ENCODE measurements at regions not wholly inside any gene's neighbourhood (a gene's known extent, or its start where the extent isn't known, plus 50 kb on each side); places are given as distances from the start of the nearest gene placed in this dataset.

- Histone ChIP-seq H3K4me3 (ENCODE audit: insufficient read depth, low read depth, low read length) (no peak overlapping the region), H3K9ac (ENCODE audit: low read length) (no peak overlapping the region), H3K27me3 (ENCODE audit: insufficient read depth, low read length) (no peaks in the 10 kb centered on the region), H2AFZ (ENCODE audit: low read depth, low read length) (no peak overlapping the region), H3K79me2 (ENCODE audit: insufficient read depth, low read length) (no peaks in the 10 kb centered on the region), H3K36me3 (ENCODE audit: insufficient read depth, low read length) (no peaks in the 10 kb centered on the region), H3K4me2 (ENCODE audit: low read length) (no peak overlapping the region), H4K20me1 (ENCODE audit: insufficient read depth, low read length) (no peaks in the 10 kb centered on the region), H3K4me1 (ENCODE audit: insufficient read depth, low read length) (no peaks in the 10 kb centered on the region), H3K9me3 (ENCODE audit: insufficient read depth, low read depth, low read length) (no peaks in the 10 kb centered on the region), H3K27ac (ENCODE audit: low read depth, low read length) (no peak overlapping the region)
- Mint-ChIP-seq H3K27ac (ENCODE audit: unreplicated experiment) (no peak overlapping the region), H3K36me3 (ENCODE audit: low read depth, unreplicated experiment) (no peaks in the 10 kb centered on the region), H3K4me3 (ENCODE audit: unreplicated experiment) (no peak overlapping the region), H3K9me3 (ENCODE audit: unreplicated experiment) (peaks cover 1% of the 10 kb centered on the region), H3K4me1 (ENCODE audit: low read depth, unreplicated experiment) (peaks cover 1% of the 10 kb centered on the region), H3K27me3 (ENCODE audit: low read depth, unreplicated experiment) (peaks cover 26% of the 10 kb centered on the region)
- DNase-seq (ENCODE audit: low read depth) = no peak
- no peak for FAIRE-seq
- TF ChIP-seq EZH2 (IDR thresholded peaks at IDR 0.05; ENCODE audit: insufficient read depth, low read length) (no peak), CTCF (IDR thresholded peaks at IDR 0.05; ENCODE audit: insufficient read depth, low read depth, low read length) (no peak)
These were observed 209.2 kb upstream of the APCDD1 start for GRCh38 chr18:10245031-10245845.

GRCh38 chr18:10245846-10246175, 208.6 kb upstream of the APCDD1 start:
- Histone ChIP-seq H3K4me2 (ENCODE audit: low read length) (no peak overlapping the region), H4K20me1 (ENCODE audit: insufficient read depth, low read length) (no peaks in the 10 kb centered on the region), H3K27me3 (ENCODE audit: insufficient read depth, low read length) (no peaks in the 10 kb centered on the region), H3K9ac (ENCODE audit: low read length) (no peak overlapping the region), H3K4me3 (ENCODE audit: insufficient read depth, low read depth, low read length) (no peak overlapping the region), H3K27ac (ENCODE audit: low read depth, low read length) (no peak overlapping the region), H3K4me1 (ENCODE audit: insufficient read depth, low read length) (no peaks in the 10 kb centered on the region), H3K9me3 (ENCODE audit: insufficient read depth, low read depth, low read length) (no peaks in the 10 kb centered on the region), H3K36me3 (ENCODE audit: insufficient read depth, low read length) (no peaks in the 10 kb centered on the region), H3K79me2 (ENCODE audit: insufficient read depth, low read length) (no peaks in the 10 kb centered on the region), H2AFZ (ENCODE audit: low read depth, low read length) (no peak overlapping the region)
- FAIRE-seq = no peak
- H3K27me3 Mint-ChIP-seq (ENCODE audit: low read depth, unreplicated experiment) = peaks cover 26% of the 10 kb centered on the region
- peaks cover 6% of the 10 kb centered on the region for H3K4me1 Mint-ChIP-seq (ENCODE audit: low read depth, unreplicated experiment)
- no peak overlapping the region for H3K4me3 Mint-ChIP-seq (ENCODE audit: unreplicated experiment)
- DNase-seq (ENCODE audit: low read depth) = no peak
- no peak overlapping the region for H3K27ac Mint-ChIP-seq (ENCODE audit: unreplicated experiment)
- TF ChIP-seq CTCF (IDR thresholded peaks at IDR 0.05; ENCODE audit: insufficient read depth, low read depth, low read length) = no peak
- TF ChIP-seq EZH2 (IDR thresholded peaks at IDR 0.05; ENCODE audit: insufficient read depth, low read length) = no peak
- H3K36me3 Mint-ChIP-seq (ENCODE audit: low read depth, unreplicated experiment) = no peaks in the 10 kb centered on the region
- H3K9me3 Mint-ChIP-seq (ENCODE audit: unreplicated experiment) = peaks cover 1% of the 10 kb centered on the region

- H3K4me3 ChIP-seq (ENCODE audit: insufficient read depth, low read depth, low read length) = no peak overlapping the region
- Mint-ChIP-seq H3K36me3 (ENCODE audit: low read depth, unreplicated experiment) (no peaks in the 10 kb centered on the region), H3K4me1 (ENCODE audit: low read depth, unreplicated experiment) (peaks cover 9% of the 10 kb centered on the region), H3K4me3 (ENCODE audit: unreplicated experiment) (no peak overlapping the region), H3K9me3 (ENCODE audit: unreplicated experiment) (peaks cover 1% of the 10 kb centered on the region), H3K27me3 (ENCODE audit: low read depth, unreplicated experiment) (peaks cover 26% of the 10 kb centered on the region), H3K27ac (ENCODE audit: unreplicated experiment) (no peak overlapping the region)
- H3K4me1 ChIP-seq (ENCODE audit: insufficient read depth, low read length) = no peaks in the 10 kb centered on the region
- H3K36me3 ChIP-seq (ENCODE audit: insufficient read depth, low read length) = no peaks in the 10 kb centered on the region
- H3K79me2 ChIP-seq (ENCODE audit: insufficient read depth, low read length) = no peaks in the 10 kb centered on the region
- TF ChIP-seq EZH2 (IDR thresholded peaks at IDR 0.05; ENCODE audit: insufficient read depth, low read length) (no peak), CTCF (IDR thresholded peaks at IDR 0.05; ENCODE audit: insufficient read depth, low read depth, low read length) (no peak)
- no peaks in the 10 kb centered on the region for H3K27me3 ChIP-seq (ENCODE audit: insufficient read depth, low read length)
- H3K9me3 ChIP-seq (ENCODE audit: insufficient read depth, low read depth, low read length) = no peaks in the 10 kb centered on the region
- no peak overlapping the region for H3K9ac ChIP-seq (ENCODE audit: low read length)
- H2AFZ ChIP-seq (ENCODE audit: low read depth, low read length) = no peak overlapping the region
- FAIRE-seq = no peak
- no peak for DNase-seq (ENCODE audit: low read depth)
- no peak overlapping the region for H3K27ac ChIP-seq (ENCODE audit: low read depth, low read length)
- no peaks in the 10 kb centered on the region for H4K20me1 ChIP-seq (ENCODE audit: insufficient read depth, low read length)
- no peak overlapping the region for H3K4me2 ChIP-seq (ENCODE audit: low read length)
These were observed 207.3 kb upstream of the APCDD1 start for GRCh38 chr18:10247021-10247741.

Measured in astrocyte (in vitro differentiated cells and primary cell).